Endodermal cell (in vitro differentiated cells): ENCODE measurements at regions not wholly inside any gene's neighbourhood (a gene's known extent, or its start where the extent isn't known, plus 50 kb on each side); places are given as distances from the start of the nearest gene placed in this dataset.

Experiments
- DNase-seq: peaks from one replicate; pipeline ENCODE4 v3.0.0-alpha.2; 2017
- H3K27ac ChIP-seq: 2 replicates; pipeline ENCODE4 v1.5.1; 2013; ENCODE audit warnings: mild to moderate bottlenecking, low read depth, low read length, moderate library complexity
- H3K27me3 ChIP-seq: 2 replicates; pipeline ENCODE4 v1.6.1; 2013; ENCODE audit warnings: mild to moderate bottlenecking, low read length, moderate library complexity; ENCODE audit not compliant: insufficient read depth, control insufficient read depth, poor library complexity, severe bottlenecking
- H3K36me3 ChIP-seq: 2 replicates; pipeline ENCODE4 v1.7.0; 2013; ENCODE audit warnings: mild to moderate bottlenecking, low read length, moderate library complexity; ENCODE audit not compliant: control insufficient read depth, insufficient read depth
- H3K4me1 ChIP-seq: one replicate; pipeline ENCODE4 v1.7.0; 2013; ENCODE audit warnings: low read length; ENCODE audit not compliant: control insufficient read depth, insufficient read depth
- H3K4me3 ChIP-seq: 2 replicates; pipeline ENCODE4 v1.5.1; 2013; ENCODE audit warnings: mild to moderate bottlenecking, low read length, moderate library complexity
- H3K9ac ChIP-seq: 2 replicates; pipeline ENCODE4 v1.6.1; 2013; ENCODE audit warnings: mild to moderate bottlenecking, low read length, moderate library complexity; ENCODE audit not compliant: poor library complexity, severe bottlenecking; ENCODE audit errors: extremely low read depth
- H3K9me3 ChIP-seq: 2 replicates; pipeline ENCODE4 v1.6.1; 2013; ENCODE audit warnings: mild to moderate bottlenecking, low read length, moderate library complexity; ENCODE audit not compliant: control insufficient read depth
- H3K27ac Mint-ChIP-seq: 2 replicates; pipeline ENCODE4 v1.8.0; 2020; ENCODE audit warnings: mixed read lengths
- H3K27me3 Mint-ChIP-seq: 2 replicates; pipeline ENCODE4 v1.8.0; 2021; ENCODE audit warnings: mild to moderate bottlenecking, mixed read lengths; ENCODE audit not compliant: insufficient read depth
- H3K36me3 Mint-ChIP-seq: 2 replicates; pipeline ENCODE4 v1.8.0; 2020; ENCODE audit warnings: low read depth, mixed read lengths
- H3K4me1 Mint-ChIP-seq: 2 replicates; pipeline ENCODE4 v1.8.0; 2020; ENCODE audit warnings: mixed read lengths
- H3K4me3 Mint-ChIP-seq: 2 replicates; pipeline ENCODE4 v1.8.0; 2020; ENCODE audit warnings: mild to moderate bottlenecking, moderate library complexity, mixed read lengths
- H3K9me3 Mint-ChIP-seq: 2 replicates; pipeline ENCODE4 v1.8.0; 2020; ENCODE audit warnings: mild to moderate bottlenecking, mixed read lengths
- CTCF ChIP-seq: fragments of 200-600 bp; sonication (generic); conservative IDR thresholded peaks from 2 replicates; pipeline ENCODE4 v1.5.0; 2021; ENCODE audit warnings: antibody characterized with exemption, mild to moderate bottlenecking
- WGBS, 2 experiments: methylation state at CpG; one replicate each; pipeline versions ENCODE4 v1.1.5 to v1.1.7; 2013; ENCODE audit warnings: missing lambda C conversion rate in 2 of 2, mixed read lengths in 1 of 2; ENCODE audit not compliant: insufficient coverage in 1 of 2, insufficient read length in 1 of 2; 5-methylcytosine and 5-hydroxymethylcytosine counted together

GRCh38 chr3:124652009-124652408 is 78.2 kb upstream of the UMPS start:
- H3K4me1 Mint-ChIP-seq: peaks cover 3% of the 10 kb centered on the region
- H3K4me1 ChIP-seq: no peaks in the 10 kb centered on the region

GRCh38 chr3:124653071-124653796 is 77.0 kb upstream of the UMPS start:
- 93 to 94% methylated on average over 3 of the region's 3 CpGs for WGBS, 2 experiments

More at GRCh38 chr3:124652009-124652408, 78.2 kb upstream of the UMPS start:
- H3K9me3 Mint-ChIP-seq: no peaks in the 10 kb centered on the region
- no peak overlapping the region for H3K27ac ChIP-seq
- H3K27me3 Mint-ChIP-seq: no peaks in the 10 kb centered on the region
- H3K4me3 ChIP-seq: no peak overlapping the region
- no peak overlapping the region for H3K27ac Mint-ChIP-seq
- no peak for TF ChIP-seq CTCF
- H3K9me3 ChIP-seq: no peaks in the 10 kb centered on the region
- H3K27me3 ChIP-seq: no peaks in the 10 kb centered on the region
- no peak overlapping the region for H3K9ac ChIP-seq
- peaks cover 3% of the 10 kb centered on the region for H3K36me3 ChIP-seq
- H3K36me3 Mint-ChIP-seq: peaks cover 5% of the 10 kb centered on the region
- DNase-seq: no peak
- no peak overlapping the region for H3K4me3 Mint-ChIP-seq

GRCh38 chr3:124653797-124654469 is 76.3 kb upstream of the UMPS start:
- no peak for TF ChIP-seq CTCF
- 86 to 95% methylated on average over 3 to 4 of the region's 4 CpGs for WGBS, 2 experiments
- Histone ChIP-seq H3K27me3 (no peaks in the 10 kb centered on the region), H3K9me3 (no peaks in the 10 kb centered on the region), H3K9ac (no peak overlapping the region), H3K27ac (no peak overlapping the region), H3K4me3 (no peak overlapping the region), H3K36me3 (peaks cover 3% of the 10 kb centered on the region), H3K4me1 (no peaks in the 10 kb centered on the region)
- Mint-ChIP-seq H3K9me3 (no peaks in the 10 kb centered on the region), H3K27me3 (no peaks in the 10 kb centered on the region), H3K4me3 (no peak overlapping the region), H3K36me3 (peaks cover 5% of the 10 kb centered on the region), H3K27ac (no peak overlapping the region), H3K4me1 (no peaks in the 10 kb centered on the region)
- no peak for DNase-seq

More at GRCh38 chr3:124653071-124653796, 77.0 kb upstream of the UMPS start:
- Mint-ChIP-seq H3K4me3 (no peak overlapping the region), H3K36me3 (peaks cover 5% of the 10 kb centered on the region), H3K27me3 (no peaks in the 10 kb centered on the region), H3K4me1 (peaks cover 3% of the 10 kb centered on the region), H3K9me3 (no peaks in the 10 kb centered on the region), H3K27ac (no peak overlapping the region)
- H3K9ac ChIP-seq: no peak overlapping the region
- H3K36me3 ChIP-seq: peaks cover 3% of the 10 kb centered on the region
- H3K9me3 ChIP-seq: no peaks in the 10 kb centered on the region
- no peak overlapping the region for H3K27ac ChIP-seq
- no peak for DNase-seq
- H3K4me3 ChIP-seq: no peak overlapping the region
- H3K27me3 ChIP-seq: no peaks in the 10 kb centered on the region
- no peak for TF ChIP-seq CTCF
- H3K4me1 ChIP-seq: no peaks in the 10 kb centered on the region
